K562 (cell line): ENCODE measurements at regions not wholly inside any gene's neighbourhood (a gene's known extent, or its start where the extent isn't known, plus 50 kb on each side); places are given as distances from the start of the nearest gene placed in this dataset.

Source experiments
- ATF3 ChIP-seq, 2 experiments: fragments of 450-650 bp in 1 of 2; sonication (generic) in 1 of 2; formaldehyde crosslinking in 1 of 2; IDR thresholded peaks in 1 of 2; conservative IDR thresholded peaks in 1 of 2; 2 replicates each; pipeline versions ENCODE4 v1.6.1 to v1.8.1; 2016 to 2023; ENCODE audit warnings: mild to moderate bottlenecking in 2 of 2, moderate library complexity in 2 of 2, inconsistent platforms in 1 of 2, missing genetic modification reagents in 1 of 2
- CC2D1A ChIP-seq: fragments of 450-650 bp; IDR thresholded peaks from 2 replicates; pipeline ENCODE4 v1.6.1; 2017; ENCODE audit warnings: mild to moderate bottlenecking
- CTCF ChIP-seq, 3 experiments: IDR thresholded peaks in 2 of 3; conservative IDR thresholded peaks in 1 of 3; 2 replicates each; pipeline ENCODE4 v1.5.1; 2011 to 2012; ENCODE audit warnings: low read length in 3 of 3, mild to moderate bottlenecking in 3 of 3, control low read depth in 2 of 3, improper control_type of control experiment in 1 of 3, inconsistent platforms in 1 of 3, low read depth in 1 of 3, mixed read lengths in 1 of 3, moderate library complexity in 1 of 3; ENCODE audit not compliant: insufficient read depth in 2 of 3
- STAT6 ChIP-seq: sonication (generic); formaldehyde crosslinking; IDR thresholded peaks from 2 replicates; pipeline ENCODE4 v1.8.1; 2023; ENCODE audit warnings: mild to moderate bottlenecking, missing genetic modification reagents

- TF ChIP-seq CTCF (IDR thresholded peaks at IDR 0.05 in 2 of 3, conservative IDR thresholded peaks at IDR 0.05 in 1 of 3; ENCODE audit: insufficient read depth in 2 of 3, low read depth in 1 of 3, low read length in 3 of 3) (no peak), ATF3 (IDR thresholded peaks at IDR 0.05) (no peak), ATF3 (CRISPR knock-in tag; conservative IDR thresholded peaks at IDR 0.05) (no peak), STAT6 (CRISPR knock-in tag) (no peak), CC2D1A (no peak)
Measured at GRCh38 chr2:138207074-138207930, 243.0 kb downstream of the HNMT start.
